Trophoblast cell (in vitro differentiated cells and primary cell): ENCODE measurements at regions not wholly inside any gene's neighbourhood (a gene's known extent, or its start where the extent isn't known, plus 50 kb on each side); places are given as distances from the start of the nearest gene placed in this dataset.

Experiments used
- DNase-seq, 2 donors: peaks; one replicate each; pipeline ENCODE4 v3.0.0-alpha.2; 2016
- H2AFZ ChIP-seq: 2 replicates; pipeline ENCODE4 v1.6.1; 2013; ENCODE audit warnings: low read length, moderate library complexity, mild to moderate bottlenecking; ENCODE audit not compliant: insufficient read depth, poor library complexity
- H2AK5ac ChIP-seq: 2 replicates; pipeline ENCODE4 v1.6.1; 2013; ENCODE audit warnings: mild to moderate bottlenecking, low read length
- H2BK120ac ChIP-seq: 2 replicates; pipeline ENCODE4 v1.6.1; 2013; ENCODE audit warnings: low read length, mild to moderate bottlenecking, moderate library complexity; ENCODE audit not compliant: insufficient read depth, poor library complexity
- H2BK12ac ChIP-seq: 2 replicates; pipeline ENCODE4 v1.6.1; 2013; ENCODE audit warnings: mild to moderate bottlenecking, low read length, moderate library complexity
- H2BK5ac ChIP-seq: 2 replicates; pipeline ENCODE4 v1.6.1; 2013; ENCODE audit warnings: low read length, low read depth, moderate library complexity, mild to moderate bottlenecking; ENCODE audit not compliant: poor library complexity
- H3K14ac ChIP-seq: 2 replicates; pipeline ENCODE4 v1.6.1; 2013; ENCODE audit warnings: mild to moderate bottlenecking, low read length
- H3K18ac ChIP-seq: 2 replicates; pipeline ENCODE4 v1.6.1; 2013; ENCODE audit warnings: mild to moderate bottlenecking, low read length
- H3K23ac ChIP-seq: 2 replicates; pipeline ENCODE4 v1.6.1; 2013; ENCODE audit warnings: low read length
- H3K27ac ChIP-seq: 2 replicates; pipeline ENCODE4 v1.5.1; 2013; ENCODE audit warnings: low read depth, mild to moderate bottlenecking, inconsistent platforms, low read length, moderate library complexity
- H3K27me3 ChIP-seq: 2 replicates; pipeline ENCODE4 v1.6.1; 2013; ENCODE audit warnings: inconsistent platforms, mild to moderate bottlenecking, low read length, moderate library complexity; ENCODE audit not compliant: insufficient read depth
- H3K36me3 ChIP-seq, 2 experiments: 1 replicate in 1 of 2; 2 replicates in 1 of 2; pipeline ENCODE4 v1.6.1; 2013; ENCODE audit warnings: low read length in 2 of 2, mild to moderate bottlenecking in 2 of 2, moderate library complexity in 1 of 2; ENCODE audit not compliant: insufficient read depth in 2 of 2, control insufficient read depth in 1 of 2
- H3K4ac ChIP-seq: 2 replicates; pipeline ENCODE4 v1.6.1; 2013; ENCODE audit warnings: low read depth, mild to moderate bottlenecking, low read length, moderate library complexity
- H3K4me1 ChIP-seq, 2 experiments: 1 replicate in 1 of 2; 2 replicates in 1 of 2; pipeline ENCODE4 v1.6.1; 2013; ENCODE audit warnings: low read length in 2 of 2, mild to moderate bottlenecking in 2 of 2, moderate library complexity in 1 of 2; ENCODE audit not compliant: insufficient read depth in 2 of 2, control insufficient read depth in 1 of 2
- H3K4me2 ChIP-seq: 2 replicates; pipeline ENCODE4 v1.6.1; 2013; ENCODE audit warnings: inconsistent platforms, mild to moderate bottlenecking, low read length, moderate library complexity
- H3K4me3 ChIP-seq: 2 replicates; pipeline ENCODE4 v1.5.1; 2013; ENCODE audit warnings: mild to moderate bottlenecking, low read depth, low read length, inconsistent platforms
- H3K79me1 ChIP-seq: one replicate; pipeline ENCODE4 v1.6.1; 2013; ENCODE audit warnings: low read length
- H3K79me2 ChIP-seq: 2 replicates; pipeline ENCODE4 v1.6.1; 2013; ENCODE audit warnings: low read length, mild to moderate bottlenecking; ENCODE audit not compliant: control insufficient read depth, insufficient read depth, poor library complexity
- H3K9ac ChIP-seq: 2 replicates; pipeline ENCODE4 v1.6.1; 2013; ENCODE audit warnings: mild to moderate bottlenecking, low read length
- H3K9me3 ChIP-seq: 2 replicates; pipeline ENCODE4 v1.6.1; 2013; ENCODE audit warnings: low read depth, mild to moderate bottlenecking, control low read depth, inconsistent platforms, low read length; ENCODE audit not compliant: insufficient read depth
- H4K12ac ChIP-seq: 2 replicates; pipeline ENCODE4 v1.6.1; 2013; ENCODE audit warnings: low read depth, mild to moderate bottlenecking, low read length, moderate library complexity
- H4K8ac ChIP-seq: 2 replicates; pipeline ENCODE4 v1.6.1; 2013; ENCODE audit warnings: low read depth, mild to moderate bottlenecking, low read length, moderate library complexity
- H4K91ac ChIP-seq: one replicate; pipeline ENCODE4 v1.6.1; 2013; ENCODE audit warnings: low read depth, mild to moderate bottlenecking, low read length, moderate library complexity
- WGBS: extraction: QIAGEN DNeasy Blood & Tissue Kit; methylation state at CpG from one replicate; pipeline ENCODE4 v1.1.7; 2013; ENCODE audit warnings: missing lambda C conversion rate; ENCODE audit not compliant: insufficient read length, insufficient coverage; ENCODE audit errors: extremely low coverage; 5-methylcytosine and 5-hydroxymethylcytosine counted together

- Histone ChIP-seq H2AK5ac (no peak overlapping the region), H3K27ac (no peak overlapping the region), H3K9me3 (peaks cover 4% of the 10 kb centered on the region), H4K8ac (no peak overlapping the region), H2BK5ac (no peak overlapping the region), H3K4me2 (no peak overlapping the region), H3K79me2 (no peaks in the 10 kb centered on the region), H3K36me3 (no peaks in the 10 kb centered on the region), H3K27me3 (no peaks in the 10 kb centered on the region), H4K12ac (no peak overlapping the region), H3K4me3 (no peak overlapping the region), H3K9ac (no peak overlapping the region), H3K4ac (no peak overlapping the region), H2BK120ac (no peak overlapping the region), H3K4me1 (no peaks in the 10 kb centered on the region), H3K23ac (no peak overlapping the region), H3K79me1 (no peaks in the 10 kb centered on the region), H3K18ac (no peak overlapping the region), H2AFZ (no peak overlapping the region), H2BK12ac (no peak overlapping the region), H4K91ac (no peak overlapping the region), H3K14ac (no peak overlapping the region)
- DNase-seq = no peak
- WGBS = no CpG with 5 or more reads among the region's 34 CpGs
Observed at GRCh38 chr22:49168219-49168813, 659.4 kb downstream of the BRD1 start.

DNA sequence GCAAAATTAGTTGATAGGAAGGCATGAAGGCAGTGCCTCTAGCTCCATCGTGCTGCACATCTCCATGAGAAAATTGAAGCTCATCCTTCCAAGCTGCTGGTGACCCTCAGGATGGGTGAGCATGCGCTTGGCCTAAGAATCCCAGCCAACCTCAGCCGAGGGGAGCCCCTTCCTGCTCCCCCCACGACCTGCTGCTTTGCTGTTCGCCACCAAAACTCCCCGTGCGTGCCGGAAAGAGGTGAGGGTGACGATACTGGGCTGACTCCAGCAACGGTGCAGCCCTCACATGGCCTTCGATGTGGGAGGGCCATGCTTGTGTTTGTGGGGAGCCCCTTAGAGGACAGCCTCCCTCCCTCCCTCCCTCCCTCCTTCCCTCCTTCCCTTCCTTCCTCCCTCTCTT is 660.9 kb downstream of the BRD1 start:
- Histone ChIP-seq H2BK120ac (no peak overlapping the region), H2BK5ac (no peak overlapping the region), H3K4me3 (no peak overlapping the region), H3K23ac (no peak overlapping the region), H3K27me3 (no peaks in the 10 kb centered on the region), H3K4ac (no peak overlapping the region), H3K9ac (no peak overlapping the region), H4K91ac (no peak overlapping the region), H3K79me1 (no peaks in the 10 kb centered on the region), H2AFZ (no peak overlapping the region), H4K12ac (no peak overlapping the region), H3K18ac (no peak overlapping the region), H2BK12ac (no peak overlapping the region), H4K8ac (no peak overlapping the region), H3K27ac (no peak overlapping the region), H3K36me3 (no peaks in the 10 kb centered on the region), H2AK5ac (no peak overlapping the region), H3K9me3 (peaks cover 2% of the 10 kb centered on the region), H3K4me1 (no peaks in the 10 kb centered on the region), H3K79me2 (no peaks in the 10 kb centered on the region), H3K4me2 (no peak overlapping the region), H3K14ac (no peak overlapping the region)
- WGBS = no CpG with 5 or more reads among the region's 11 CpGs
- no peak for DNase-seq

- Histone ChIP-seq H3K9me3 (peaks cover 2% of the 10 kb centered on the region), H3K4me2 (no peak overlapping the region), H4K91ac (no peak overlapping the region), H3K4me1 (no peaks in the 10 kb centered on the region), H3K27me3 (no peaks in the 10 kb centered on the region), H2AK5ac (no peak overlapping the region), H3K36me3 (no peaks in the 10 kb centered on the region), H3K79me1 (no peaks in the 10 kb centered on the region), H3K9ac (no peak overlapping the region), H3K27ac (no peak overlapping the region), H2BK120ac (no peak overlapping the region), H3K4ac (no peak overlapping the region), H2BK12ac (no peak overlapping the region), H3K4me3 (no peak overlapping the region), H3K23ac (no peak overlapping the region), H2BK5ac (no peak overlapping the region), H2AFZ (no peak overlapping the region), H4K8ac (no peak overlapping the region), H4K12ac (no peak overlapping the region), H3K18ac (no peak overlapping the region), H3K79me2 (no peaks in the 10 kb centered on the region), H3K14ac (no peak overlapping the region)
- no peak for DNase-seq
- WGBS = no CpG with 5 or more reads among the region's 13 CpGs
Observed at GRCh38 chr22:49166211-49166610, 661.5 kb downstream of the BRD1 start.

- Histone ChIP-seq H3K4ac (no peak overlapping the region), H2BK12ac (no peak overlapping the region), H3K27ac (no peak overlapping the region), H2BK120ac (no peak overlapping the region), H4K12ac (no peak overlapping the region), H3K79me2 (no peaks in the 10 kb centered on the region), H3K9me3 (peaks cover 2% of the 10 kb centered on the region), H2AK5ac (no peak overlapping the region), H3K18ac (no peak overlapping the region), H3K79me1 (no peaks in the 10 kb centered on the region), H3K27me3 (no peaks in the 10 kb centered on the region), H3K9ac (no peak overlapping the region), H4K8ac (no peak overlapping the region), H4K91ac (no peak overlapping the region), H3K23ac (no peak overlapping the region), H3K4me3 (no peak overlapping the region), H3K4me1 (no peaks in the 10 kb centered on the region), H3K14ac (no peak overlapping the region), H3K4me2 (no peak overlapping the region), H2AFZ (no peak overlapping the region), H2BK5ac (no peak overlapping the region), H3K36me3 (no peaks in the 10 kb centered on the region)
- WGBS = no CpG with 5 or more reads among the region's 14 CpGs
- no peak for DNase-seq
Observed at GRCh38 chr22:49164773-49165320, 662.8 kb downstream of the BRD1 start.
